Naive thymus-derived CD8-positive, alpha-beta T cell (primary cell): ENCODE measurements at regions not wholly inside any gene's neighbourhood (a gene's known extent, or its start where the extent isn't known, plus 50 kb on each side); places are given as distances from the start of the nearest gene placed in this dataset.
"Not testable (repeated sequence)": the region's sequence is repeated elsewhere in the genome, so short reads cannot be mapped to it uniquely, and the experiment has no call there.

Experiments
- ATAC-seq, 2 donors: fragments of 150-1000 bp; cut with Tn5 transposase in 1 of 2; sonication (Bioruptor Pico), chemical (Tn5 transposase) in 1 of 2; 1 replicate in 1 of 2; 2 replicates in 1 of 2; pipeline ENCODE4 v1.10.0; 2021; ENCODE audit warnings: mild to moderate bottlenecking in 2 of 2, moderate library complexity in 2 of 2
- POLR2A ChIA-PET: fragments of 350-600 bp; sonication (Branson Sonifier 250); formaldehyde crosslinking; loops from one replicate; lab custom pipeline; 2021; ENCODE audit warnings: antibody characterized with exemption; lab: Charles Lee
- DNase-seq, 10 donors: peaks; one replicate each; pipeline versions ENCODE4 v3.0.0 to v3.0.0-alpha.2; 2020 to 2022
- H3K27ac Mint-ChIP-seq, 10 donors: one replicate each; pipeline ENCODE4 v1.8.0; 2020 to 2022; ENCODE audit warnings: mild to moderate bottlenecking in 10 of 10, mixed read lengths in 10 of 10, moderate library complexity in 4 of 10, inconsistent platforms in 1 of 10
- H3K27me3 Mint-ChIP-seq, 5 donors: one replicate each; pipeline ENCODE4 v1.8.0; 2021 to 2022; ENCODE audit warnings: mixed read lengths in 5 of 5
- H3K36me3 Mint-ChIP-seq, 3 donors: one replicate each; pipeline ENCODE4 v1.8.0; 2020 to 2022; ENCODE audit warnings: mixed read lengths in 3 of 3, mild to moderate bottlenecking in 2 of 3, inconsistent platforms in 1 of 3
- H3K4me1 Mint-ChIP-seq, 4 donors: one replicate each; pipeline ENCODE4 v1.8.0; 2021 to 2022; ENCODE audit warnings: mixed read lengths in 4 of 4
- H3K4me3 Mint-ChIP-seq, 10 donors: one replicate each; pipeline ENCODE4 v1.8.0; 2020 to 2022; ENCODE audit warnings: mild to moderate bottlenecking in 10 of 10, mixed read lengths in 10 of 10, moderate library complexity in 6 of 10, inconsistent platforms in 1 of 10
- H3K9me3 Mint-ChIP-seq, 9 donors: one replicate each; pipeline ENCODE4 v1.8.0; 2020 to 2022; ENCODE audit warnings: mixed read lengths in 9 of 9, mild to moderate bottlenecking in 3 of 9, inconsistent platforms in 1 of 9, moderate library complexity in 1 of 9

DNA sequence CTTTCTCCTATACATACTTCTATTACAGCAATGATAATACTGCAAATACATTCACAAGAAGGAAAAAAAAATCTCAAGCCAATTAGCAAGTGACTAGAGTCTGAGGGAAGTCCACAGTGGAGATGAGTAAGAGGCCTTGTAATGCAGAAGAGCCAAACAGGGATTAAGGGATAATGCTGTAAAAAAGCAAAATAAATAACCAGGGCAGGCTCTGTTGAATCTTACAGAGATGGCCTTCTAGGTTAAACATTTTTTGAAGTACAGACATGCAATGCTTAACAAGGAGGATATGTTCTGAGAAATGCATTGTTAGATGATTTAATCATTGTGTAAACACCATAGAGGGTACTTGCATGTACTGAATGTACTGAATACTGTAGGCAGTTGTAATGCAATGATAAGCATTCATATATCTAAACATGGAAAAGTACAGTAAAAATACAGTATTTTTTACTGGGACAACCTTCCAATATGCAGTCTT is 122.1 kb upstream of the RMDN2 start:
- Mint-ChIP-seq H3K27me3 (no peaks in the 10 kb centered on the region), H3K36me3 (peaks cover 0 to 18% (median 13%) of the 10 kb centered on the region in 3 donors), H3K9me3 (peaks cover 0 to 18% (median 2%) of the 10 kb centered on the region in 9 donors), H3K4me1 (peaks cover 0 to 8% (median 0%) of the 10 kb centered on the region in 4 donors), H3K4me3 (no peak overlapping the region), H3K27ac (no peak overlapping the region)
- DNase-seq (no peak), ATAC-seq (no peak)
- POLR2A ChIA-PET, result no interaction called here

DNA sequence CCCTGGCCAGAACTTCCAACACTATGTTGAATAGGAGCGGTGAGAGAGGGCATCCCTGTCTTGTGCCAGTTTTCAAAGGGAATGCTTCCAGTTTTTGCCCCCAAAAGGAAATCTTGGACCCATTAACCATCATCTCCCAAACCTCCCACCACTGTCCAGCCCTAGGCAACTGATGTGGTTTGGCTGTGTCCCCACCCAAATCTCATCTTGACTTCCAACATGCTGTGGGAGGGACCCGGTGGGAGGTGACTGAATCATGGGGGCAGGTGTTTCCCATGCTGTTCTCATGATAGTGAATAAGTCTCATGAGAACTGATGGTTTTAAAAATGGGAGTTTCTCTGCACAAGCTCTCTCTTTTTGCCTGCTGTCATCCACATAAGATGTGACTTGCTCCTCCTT is 119.1 kb upstream of the RMDN2 start:
- peaks cover 0 to 21% (median 4%) of the 10 kb centered on the region in 9 donors for H3K9me3 Mint-ChIP-seq
- H3K4me1 Mint-ChIP-seq, ATAC-seq, H3K4me3 Mint-ChIP-seq, POLR2A ChIA-PET, H3K27ac Mint-ChIP-seq, H3K27me3 Mint-ChIP-seq, DNase-seq: not testable (repeated sequence)
- peaks cover 0 to 23% (median 16%) of the 10 kb centered on the region in 3 donors for H3K36me3 Mint-ChIP-seq

DNA sequence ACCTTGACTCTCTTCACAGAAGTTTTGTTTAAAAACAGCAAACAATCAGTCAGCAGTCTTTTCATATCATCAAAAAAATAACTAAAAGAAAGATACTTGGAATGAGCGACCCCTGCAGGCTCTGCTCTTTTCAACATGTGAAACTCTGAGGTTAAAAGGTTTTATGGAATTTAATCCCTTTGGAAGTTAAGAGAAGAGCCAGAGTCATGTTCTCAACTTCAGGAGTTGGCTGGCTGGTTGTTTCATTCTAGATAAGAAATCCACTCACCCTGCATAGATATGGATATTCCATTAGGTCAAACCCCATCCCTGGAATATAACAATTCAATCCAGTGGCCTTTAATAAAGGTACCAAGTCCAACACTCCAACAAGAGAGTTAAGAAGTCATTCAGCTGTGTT is 115.6 kb upstream of the RMDN2 start:
- ATAC-seq (no peak), DNase-seq (no peak)
- H3K27me3 Mint-ChIP-seq, result no peaks in the 10 kb centered on the region
- no peak overlapping the region for H3K4me3 Mint-ChIP-seq
- no peak overlapping the region for H3K27ac Mint-ChIP-seq
- peaks cover 0 to 23% (median 16%) of the 10 kb centered on the region in 3 donors for H3K36me3 Mint-ChIP-seq
- POLR2A ChIA-PET, result no interaction called here
- peaks cover 0 to 8% (median 4%) of the 10 kb centered on the region in 4 donors for H3K4me1 Mint-ChIP-seq
- peaks cover 0 to 21% (median 4%) of the 10 kb centered on the region in 9 donors for H3K9me3 Mint-ChIP-seq

DNA sequence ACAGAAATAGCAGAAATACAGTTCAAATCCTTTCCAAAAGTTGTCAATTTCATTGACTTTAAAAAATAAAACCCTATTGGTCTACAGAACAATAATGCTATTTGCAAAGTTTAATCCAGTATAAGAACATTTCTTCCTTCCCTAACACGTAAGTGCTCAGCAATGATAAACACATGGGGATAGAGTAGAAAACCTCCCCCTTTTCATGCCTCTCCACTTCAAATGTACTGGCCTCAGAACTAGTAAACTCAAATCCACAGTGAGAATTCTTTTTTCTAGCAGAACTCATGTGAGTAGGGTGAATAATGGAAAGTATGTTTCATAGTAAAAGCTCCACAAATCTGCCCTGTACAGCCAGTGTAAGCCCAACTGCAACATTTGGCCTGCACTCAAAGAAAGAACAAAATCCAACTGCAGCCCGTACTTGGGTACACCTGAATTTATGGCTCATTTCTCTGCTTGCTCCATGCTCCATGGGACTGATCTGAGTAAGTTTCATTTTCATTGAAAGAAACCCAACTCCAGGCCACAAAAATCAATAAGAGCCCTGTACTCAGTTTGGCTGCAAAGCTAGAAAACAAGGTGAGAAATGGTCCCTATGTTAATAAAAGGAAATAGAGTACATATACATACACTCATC is 115.0 kb upstream of the RMDN2 start:
- ATAC-seq, result no peak
- Mint-ChIP-seq H3K4me1 (peaks cover 0 to 8% (median 4%) of the 10 kb centered on the region in 4 donors), H3K27ac (peak overlapping the region in 1 of 10 donors; percentile 74), H3K9me3 (peaks cover 0 to 21% (median 4%) of the 10 kb centered on the region in 9 donors), H3K4me3 (no peak overlapping the region), H3K27me3 (no peaks in the 10 kb centered on the region), H3K36me3 (peaks cover 0 to 23% (median 16%) of the 10 kb centered on the region in 3 donors)
- DNase-seq, result no peak
- POLR2A ChIA-PET, result no interaction called here

DNA sequence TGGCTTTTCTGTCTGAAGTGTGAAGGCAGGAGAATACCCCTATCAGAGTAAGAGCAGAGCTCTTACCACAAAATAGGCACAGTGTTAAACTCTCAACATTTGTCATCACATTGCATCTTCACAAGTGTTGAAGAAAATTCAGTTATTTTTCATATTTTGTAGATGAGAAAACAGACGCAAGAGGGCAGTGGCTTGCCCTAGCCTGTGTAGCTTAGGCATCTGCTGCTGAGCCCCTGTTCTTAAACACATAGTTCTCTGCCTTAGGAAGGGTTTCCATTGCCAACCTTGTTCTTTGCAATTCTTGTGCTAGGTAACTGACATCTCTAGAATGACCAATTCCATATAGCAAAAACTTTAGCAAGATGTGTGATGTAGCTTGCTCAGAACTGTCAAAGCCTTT is 112.7 kb upstream of the RMDN2 start:
- no peak overlapping the region for H3K4me3 Mint-ChIP-seq
- peaks cover 1 to 8% (median 4%) of the 10 kb centered on the region in 4 donors for H3K4me1 Mint-ChIP-seq
- POLR2A ChIA-PET, result no interaction called here
- DNase-seq (no peak), ATAC-seq (no peak)
- no peak overlapping the region for H3K27ac Mint-ChIP-seq
- peaks cover 0 to 8% (median 2%) of the 10 kb centered on the region in 9 donors for H3K9me3 Mint-ChIP-seq
- no peaks in the 10 kb centered on the region for H3K27me3 Mint-ChIP-seq
- H3K36me3 Mint-ChIP-seq, result peaks cover 0 to 11% (median 10%) of the 10 kb centered on the region in 3 donors

DNA sequence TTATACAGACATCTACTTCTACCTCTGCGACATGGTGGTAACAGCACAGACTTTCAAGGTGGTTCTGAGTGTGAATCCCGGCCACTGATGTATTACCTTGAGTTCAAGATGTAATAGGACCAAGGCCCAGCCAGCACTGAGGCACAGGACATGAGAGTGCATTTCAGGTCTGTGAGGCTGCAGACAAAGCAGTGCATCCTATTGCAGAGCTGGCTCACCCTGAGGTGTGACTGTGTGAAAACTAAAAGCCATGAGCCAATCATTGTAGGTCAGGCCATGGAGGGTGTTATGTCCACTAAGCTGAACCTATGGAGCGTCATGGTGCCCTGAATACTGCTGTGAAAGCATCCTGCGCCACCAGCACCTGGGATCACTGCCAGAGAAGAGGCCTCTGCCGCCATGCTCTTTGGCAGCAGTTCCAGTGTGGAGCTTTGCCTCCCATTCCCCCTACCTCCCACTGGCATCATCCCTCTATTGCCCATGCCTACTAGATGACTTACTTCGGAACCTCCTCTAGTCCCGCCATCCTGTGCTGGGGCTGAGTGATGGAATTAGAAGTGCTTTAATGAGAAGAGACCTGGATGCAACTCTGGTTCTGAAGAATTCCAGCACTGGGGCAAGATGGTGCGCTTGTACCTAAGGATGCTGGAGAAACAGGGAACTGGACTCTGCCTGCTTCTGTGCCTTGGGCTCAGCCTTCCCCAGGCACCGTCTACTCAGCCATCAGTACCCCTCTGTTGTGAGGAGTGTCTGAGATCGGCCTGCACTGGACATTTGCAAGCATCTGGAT is 112.0 kb upstream of the RMDN2 start:
- no peak for DNase-seq
- H3K36me3 Mint-ChIP-seq, result peaks cover 0 to 7% (median 5%) of the 10 kb centered on the region in 3 donors
- no peaks in the 10 kb centered on the region for H3K27me3 Mint-ChIP-seq
- ATAC-seq, result no peak
- H3K4me3 Mint-ChIP-seq, result no peak overlapping the region
- peaks cover 0 to 7% (median 0%) of the 10 kb centered on the region in 9 donors for H3K9me3 Mint-ChIP-seq
- H3K4me1 Mint-ChIP-seq, result peaks cover 1 to 8% (median 4%) of the 10 kb centered on the region in 4 donors
- POLR2A ChIA-PET, result no interaction called here
- H3K27ac Mint-ChIP-seq, result no peak overlapping the region

DNA sequence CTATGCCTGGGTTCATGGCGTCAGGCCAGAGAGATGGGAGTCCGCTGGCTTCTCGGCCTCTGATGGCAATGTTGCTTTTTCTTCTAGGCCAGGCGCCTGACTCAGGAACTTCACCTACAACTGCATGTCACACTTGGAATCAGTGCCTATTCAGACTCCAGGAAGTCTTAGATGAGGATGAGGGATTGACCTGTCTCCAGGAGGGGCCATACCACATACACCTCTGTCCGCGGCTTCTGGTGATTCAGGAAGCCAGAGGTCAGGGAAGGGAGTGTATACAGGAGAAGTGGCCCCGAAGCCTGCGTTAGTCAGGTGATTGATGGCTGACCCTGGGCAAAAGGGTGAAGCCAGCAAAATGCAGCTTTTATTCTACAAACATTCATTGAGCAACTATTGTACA is 109.1 kb upstream of the RMDN2 start:
- peaks cover 0 to 9% (median 0%) of the 10 kb centered on the region in 3 donors for H3K36me3 Mint-ChIP-seq
- POLR2A ChIA-PET, result no interaction called here
- ATAC-seq (no peak), DNase-seq (no peak)
- no peak overlapping the region for H3K27ac Mint-ChIP-seq
- peaks cover 0 to 7% (median 0%) of the 10 kb centered on the region in 9 donors for H3K9me3 Mint-ChIP-seq
- H3K4me3 Mint-ChIP-seq, result no peak overlapping the region
- H3K27me3 Mint-ChIP-seq, result no peaks in the 10 kb centered on the region
- peaks cover 0 to 3% (median 0%) of the 10 kb centered on the region in 4 donors for H3K4me1 Mint-ChIP-seq

DNA sequence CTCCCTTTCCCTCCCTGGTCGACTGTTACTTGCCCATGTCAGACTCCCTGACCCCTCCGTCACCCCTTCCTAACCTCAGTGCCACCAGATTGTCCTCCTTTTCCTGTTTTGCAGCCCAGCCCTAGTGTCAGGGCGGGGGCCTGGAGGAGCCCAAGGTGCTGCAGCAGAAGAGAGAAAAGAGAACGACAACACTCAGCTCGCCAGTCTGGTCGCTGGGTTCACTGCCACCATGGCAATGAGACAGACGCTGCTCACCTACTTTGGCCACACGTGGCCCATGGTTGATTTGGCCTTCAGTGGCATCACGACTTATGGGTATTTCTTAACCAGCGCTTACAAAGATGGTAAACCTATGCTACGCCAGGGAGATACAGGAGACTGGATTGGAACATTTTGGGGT is 108.4 kb upstream of the RMDN2 start:
- POLR2A ChIA-PET, result no interaction called here

DNA sequence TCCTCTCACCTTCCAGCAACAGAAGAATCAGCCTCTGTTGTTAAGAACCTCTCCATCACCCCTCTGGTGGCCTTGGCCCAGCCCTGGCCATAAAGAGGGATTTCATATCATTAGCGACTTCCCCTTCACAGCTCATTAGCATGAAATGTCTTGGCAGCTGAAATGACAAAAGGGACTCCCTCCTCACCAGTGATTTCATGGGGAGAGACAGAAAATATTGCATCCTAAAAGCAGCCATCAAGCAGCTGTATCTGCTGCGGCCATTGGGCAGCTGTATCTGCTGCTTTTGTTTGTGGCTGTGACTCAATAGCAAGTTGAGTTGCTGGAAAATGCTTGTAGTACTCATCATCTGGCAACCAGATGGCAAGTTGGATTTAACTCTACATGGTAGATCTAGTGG is 105.9 kb upstream of the RMDN2 start:
- DNase-seq (no peak), ATAC-seq (no peak)
- H3K36me3 Mint-ChIP-seq, result peaks cover 0 to 9% (median 0%) of the 10 kb centered on the region in 3 donors
- peaks cover 5 to 10% (median 7%) of the 10 kb centered on the region in 4 donors for H3K4me1 Mint-ChIP-seq
- H3K4me3 Mint-ChIP-seq, result no peak overlapping the region
- no peaks in the 10 kb centered on the region for H3K27me3 Mint-ChIP-seq
- H3K9me3 Mint-ChIP-seq, result peaks cover 0 to 8% (median 0%) of the 10 kb centered on the region in 9 donors
- POLR2A ChIA-PET, result no interaction called here
- no peak overlapping the region for H3K27ac Mint-ChIP-seq

More for the DNA sequence above, 108.4 kb upstream of the RMDN2 start:
- H3K27ac Mint-ChIP-seq, result no peak overlapping the region
- DNase-seq (no peak), ATAC-seq (no peak)
- no peak overlapping the region for H3K4me3 Mint-ChIP-seq
- H3K4me1 Mint-ChIP-seq, result peaks cover 0 to 3% (median 0%) of the 10 kb centered on the region in 4 donors
- peaks cover 0 to 9% (median 0%) of the 10 kb centered on the region in 3 donors for H3K36me3 Mint-ChIP-seq
- peaks cover 0 to 8% (median 0%) of the 10 kb centered on the region in 9 donors for H3K9me3 Mint-ChIP-seq
- H3K27me3 Mint-ChIP-seq, result no peaks in the 10 kb centered on the region

DNA sequence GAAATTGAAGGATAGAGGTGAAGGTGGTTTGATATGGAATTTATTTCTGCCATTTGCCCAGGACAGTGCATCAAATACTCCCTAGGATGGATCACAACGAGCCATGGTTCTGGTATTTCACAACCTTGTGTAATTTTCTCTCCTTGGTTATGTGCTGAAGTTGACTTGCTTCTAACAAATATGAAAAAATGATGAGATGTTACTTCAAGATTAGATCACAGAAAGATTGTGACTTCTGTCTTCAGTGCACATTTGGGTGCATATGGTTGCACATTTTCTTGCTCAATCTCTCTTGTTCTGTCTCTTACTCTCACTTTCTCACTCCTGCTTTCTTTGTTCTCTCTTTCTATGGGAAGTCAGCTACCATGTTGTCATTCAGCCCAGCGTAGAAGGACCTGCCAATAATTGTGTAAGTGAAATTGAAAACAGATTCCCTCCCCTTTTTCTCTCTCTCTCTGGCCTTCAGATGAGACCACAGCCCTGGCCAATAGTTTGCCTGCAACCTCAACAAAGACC is 104.6 kb upstream of the RMDN2 start:
- ATAC-seq (no peak), DNase-seq (no peak)
- Mint-ChIP-seq H3K27ac (no peak overlapping the region), H3K27me3 (no peaks in the 10 kb centered on the region), H3K4me1 (peaks cover 5 to 12% (median 7%) of the 10 kb centered on the region in 4 donors), H3K4me3 (no peak overlapping the region), H3K9me3 (peaks cover 0 to 8% (median 0%) of the 10 kb centered on the region in 9 donors), H3K36me3 (peaks cover 0 to 9% (median 0%) of the 10 kb centered on the region in 3 donors)
- POLR2A ChIA-PET, result no interaction called here

DNA sequence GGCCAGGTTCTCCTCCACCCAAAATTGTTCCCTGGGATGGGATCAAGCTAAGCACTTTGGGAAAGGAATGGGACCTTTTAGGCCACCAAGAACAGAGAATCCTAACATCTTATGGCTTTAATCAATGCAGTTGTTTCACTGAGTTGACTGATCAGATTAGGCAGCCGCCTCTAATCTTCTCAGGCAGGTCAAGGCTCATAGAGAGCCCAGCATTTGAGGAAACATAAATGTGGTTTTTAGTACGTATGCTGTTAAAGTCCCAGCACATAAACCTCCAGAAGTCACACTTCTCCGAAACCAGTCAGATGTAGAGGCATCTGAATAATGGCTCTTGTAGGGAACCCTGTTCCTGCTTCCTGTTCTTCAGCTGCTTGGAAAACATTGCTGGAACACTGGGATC is 99.5 kb upstream of the RMDN2 start:
- ATAC-seq (no peak), DNase-seq (no peak)
- Mint-ChIP-seq H3K36me3 (peaks cover 0 to 3% (median 0%) of the 10 kb centered on the region in 3 donors), H3K4me1 (peaks cover 4 to 24% (median 8%) of the 10 kb centered on the region in 4 donors), H3K4me3 (no peak overlapping the region), H3K27ac (no peak overlapping the region), H3K9me3 (peaks cover 0 to 6% (median 0%) of the 10 kb centered on the region in 9 donors), H3K27me3 (no peaks in the 10 kb centered on the region)
- POLR2A ChIA-PET, result interaction anchor here (0.6 kb wide), 1 partner anchor 429 kb away, joined by 4 read pairs; no protein-coding TSS in a partner anchor

DNA sequence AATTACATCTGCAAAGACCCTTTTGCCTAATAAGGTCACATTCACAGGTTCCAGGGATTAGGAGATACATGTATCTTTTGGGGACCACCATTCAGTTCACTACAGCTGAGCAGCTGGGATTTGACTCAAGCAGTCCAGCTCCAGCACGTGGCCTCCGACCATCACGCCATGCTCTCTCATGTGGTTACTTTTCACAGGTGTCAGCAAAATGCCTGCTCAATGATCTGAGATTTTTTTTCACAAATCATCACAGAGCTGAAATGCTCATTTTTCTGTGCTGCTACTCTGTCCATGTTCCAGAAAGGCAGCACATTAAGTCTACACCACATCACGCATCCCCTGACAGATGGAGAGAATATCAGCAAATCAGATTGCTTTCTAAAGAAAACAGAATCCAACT is 98.5 kb upstream of the RMDN2 start:
- POLR2A ChIA-PET, result no interaction called here
- peak overlapping the region in 2 of 10 donors; percentile 33 to 48 for H3K27ac Mint-ChIP-seq

More for the DNA sequence above, 98.5 kb upstream of the RMDN2 start:
- H3K4me3 Mint-ChIP-seq, result no peak overlapping the region
- no peaks in the 10 kb centered on the region for H3K9me3 Mint-ChIP-seq
- H3K27me3 Mint-ChIP-seq, result no peaks in the 10 kb centered on the region
- DNase-seq, result no peak
- H3K4me1 Mint-ChIP-seq, result peaks cover 2 to 24% (median 8%) of the 10 kb centered on the region in 4 donors
- no peaks in the 10 kb centered on the region for H3K36me3 Mint-ChIP-seq
- ATAC-seq, result no peak
